SK-N-SH (cell line): ENCODE measurements at regions not wholly inside any gene's neighbourhood (a gene's known extent, or its start where the extent isn't known, plus 50 kb on each side); places are given as distances from the start of the nearest gene placed in this dataset.

Source experiments
- CTCF ChIA-PET: fragments of 300-600, 350-600 bp; formaldehyde crosslinking; extraction: SDS; loops from one replicate; lab custom pipeline; 2021; lab: Yijun Ruan, JAX
- POLR2A ChIA-PET: fragments of 350-600 bp; sonication (Branson Sonifier 250); formaldehyde crosslinking; extraction: SDS; loops from one replicate; lab custom pipeline; 2020; ENCODE audit warnings: antibody characterized with exemption, inconsistent platforms; lab: Yijun Ruan, JAX
- DNase-seq: peaks from one replicate; pipeline ENCODE4 v3.0.0; 2012
- H2AFZ ChIP-seq: fragments of 200-600 bp; sonication (generic); 2 replicates; pipeline ENCODE4 v1.8.1; 2016; ENCODE audit warnings: antibody characterized with exemption, mild to moderate bottlenecking, low read depth
- H3F3A ChIP-seq: fragments of 200-600 bp; sonication (generic); replicated peaks from 2 replicates; pipeline ENCODE3; 2016; ENCODE audit warnings: antibody characterized with exemption, mild to moderate bottlenecking; ENCODE audit not compliant: insufficient read depth
- H3K27ac ChIP-seq, 2 experiments: fragments of 200-500 bp in 1 of 2; fragments of 200-600 bp in 1 of 2; sonication (Bioruptor generic) in 1 of 2; sonication (generic), shearing (Covaris generic) in 1 of 2; 2 replicates each; pipeline versions ENCODE4 v1.5.1 to v1.6.1; 2014 to 2016; ENCODE audit warnings: low read depth in 2 of 2, inconsistent platforms in 1 of 2, low read length in 1 of 2, mild to moderate bottlenecking in 1 of 2, mixed read lengths in 1 of 2
- H3K27me3 ChIP-seq: fragments of 200-600 bp; sonication (generic), shearing (Covaris generic); 2 replicates; pipeline ENCODE4 v1.6.1; 2016; ENCODE audit warnings: mixed run types; ENCODE audit not compliant: insufficient read depth
- H3K36me3 ChIP-seq, 2 experiments: fragments of 200-500 bp in 1 of 2; fragments of 200-600 bp in 1 of 2; sonication (Bioruptor generic) in 1 of 2; sonication (generic) in 1 of 2; replicated peaks in 1 of 2; 2 replicates each; pipeline versions ENCODE3 to v1.5.1; 2014 to 2016; ENCODE audit warnings: low read length in 1 of 2, mild to moderate bottlenecking in 1 of 2; ENCODE audit not compliant: insufficient read depth in 2 of 2, control insufficient read depth in 1 of 2
- H3K4me1 ChIP-seq, 2 experiments: fragments of 200-500 bp in 1 of 2; fragments of 200-600 bp in 1 of 2; sonication (Bioruptor generic) in 1 of 2; sonication (generic), shearing (Covaris generic) in 1 of 2; 2 replicates each; pipeline versions ENCODE4 v1.5.1 to v1.6.1; 2014 to 2016; ENCODE audit warnings: low read depth in 1 of 2, low read length in 1 of 2, mixed run types in 1 of 2; ENCODE audit not compliant: insufficient read depth in 2 of 2, control insufficient read depth in 1 of 2
- H3K4me2 ChIP-seq: fragments of 200-600 bp; sonication (generic), shearing (Covaris generic); 2 replicates; pipeline ENCODE4 v1.6.1; 2017; ENCODE audit warnings: mixed run types
- H3K4me3 ChIP-seq, 2 experiments: fragments of 200-500 bp in 1 of 2; fragments of 200-600 bp in 1 of 2; sonication (Bioruptor generic) in 1 of 2; sonication (generic), shearing (Covaris generic) in 1 of 2; 2 replicates each; pipeline versions ENCODE4 v1.5.1 to v1.8.1; 2014 to 2016; ENCODE audit warnings: low read depth in 2 of 2, inconsistent platforms in 1 of 2, low read length in 1 of 2, mild to moderate bottlenecking in 1 of 2, mixed read lengths in 1 of 2, moderate library complexity in 1 of 2
- H3K79me2 ChIP-seq: fragments of 200-600 bp; sonication (generic); 2 replicates; pipeline ENCODE4 v1.8.1; 2017; ENCODE audit warnings: mild to moderate bottlenecking; ENCODE audit not compliant: insufficient read depth
- H3K9ac ChIP-seq: fragments of 200-600 bp; sonication (generic); 2 replicates; pipeline ENCODE4 v1.6.1; 2017; ENCODE audit warnings: mixed run types
- H3K9me2 ChIP-seq: fragments of 200-600 bp; sonication (generic); 2 replicates; pipeline ENCODE4 v1.6.1; 2017; ENCODE audit warnings: mixed run types
- H3K9me3 ChIP-seq: fragments of 200-600 bp; sonication (generic); 2 replicates; pipeline ENCODE4 v1.6.1; 2017; ENCODE audit warnings: mixed run types, mild to moderate bottlenecking, moderate library complexity
- H4K20me1 ChIP-seq: fragments of 200-600 bp; sonication (generic); 2 replicates; pipeline ENCODE4 v1.6.1; 2017; ENCODE audit warnings: mild to moderate bottlenecking, mixed run types; ENCODE audit not compliant: insufficient read depth
- CTCF ChIP-seq: fragments of 200-600 bp; sonication (generic); IDR thresholded peaks from 2 replicates; pipeline ENCODE4 v1.6.1; 2017; ENCODE audit warnings: antibody characterized with exemption, mild to moderate bottlenecking, moderate library complexity
- ELF1 ChIP-seq: IDR thresholded peaks from 2 replicates; pipeline ENCODE4 v1.4.0; 2012
- EP300 ChIP-seq, 2 experiments: IDR thresholded peaks; 2 replicates each; pipeline versions ENCODE4 v1.4.0 to v1.6.1; 2012; ENCODE audit warnings: borderline replicate concordance in 1 of 2, low read depth in 1 of 2, low read length in 1 of 2
- FOXM1 ChIP-seq: IDR thresholded peaks from 2 replicates; pipeline ENCODE4 v1.4.0; 2012; ENCODE audit warnings: low read depth, mild to moderate bottlenecking
- GABPA ChIP-seq: IDR thresholded peaks from 2 replicates; pipeline ENCODE4 v1.4.0; 2012; ENCODE audit warnings: low read depth, mild to moderate bottlenecking
- GATA2 ChIP-seq: sonication (generic); formaldehyde crosslinking; IDR thresholded peaks from 2 replicates; pipeline ENCODE4 v1.5.0; 2020; ENCODE audit warnings: mild to moderate bottlenecking, missing genetic modification reagents
- IRF3 ChIP-seq: fragments of 150-350 bp; IDR thresholded peaks from 2 replicates; pipeline ENCODE4 v1.6.1; 2016; ENCODE audit warnings: mild to moderate bottlenecking, low read depth, low read length
- MEF2A ChIP-seq: IDR thresholded peaks from 2 replicates; pipeline ENCODE4 v1.4.0; 2012; ENCODE audit warnings: low read depth, borderline replicate concordance
- MXI1 ChIP-seq: IDR thresholded peaks from 2 replicates; pipeline ENCODE4 v1.6.1; 2012; ENCODE audit warnings: mild to moderate bottlenecking, low read depth, low read length, improper control_type of control experiment
- NFIC ChIP-seq: IDR thresholded peaks from 2 replicates; pipeline ENCODE4 v1.4.0; 2012; ENCODE audit warnings: borderline replicate concordance
- PBX3 ChIP-seq: IDR thresholded peaks from 2 replicates; pipeline ENCODE4; 2012
- RCOR1 ChIP-seq: fragments of 150-350 bp; IDR thresholded peaks from 2 replicates; pipeline ENCODE4 v1.6.1; 2017; ENCODE audit warnings: antibody characterized with exemption, low read length
- REST ChIP-seq: IDR thresholded peaks from 2 replicates; pipeline ENCODE4 v1.6.1; 2012; ENCODE audit warnings: mild to moderate bottlenecking, low read depth, low read length, moderate library complexity
- RFX5 ChIP-seq: IDR thresholded peaks from 2 replicates; pipeline ENCODE4 v1.6.1; 2012; ENCODE audit warnings: mild to moderate bottlenecking, improper control_type of control experiment, low read length
- TAF1 ChIP-seq: IDR thresholded peaks from 2 replicates; pipeline ENCODE4 v1.6.1; 2012; ENCODE audit warnings: low read depth, mild to moderate bottlenecking, low read length, moderate library complexity, borderline replicate concordance
- TEAD4 ChIP-seq: IDR thresholded peaks from 2 replicates; pipeline ENCODE4 v1.4.0; 2012; ENCODE audit warnings: mild to moderate bottlenecking, borderline replicate concordance; ENCODE audit not compliant: insufficient read depth
- USF2 ChIP-seq: fragments of 150-350 bp; IDR thresholded peaks from 2 replicates; pipeline ENCODE4 v1.6.1; 2017; ENCODE audit warnings: antibody characterized with exemption, low read length, low read depth, borderline replicate concordance
- YY1 ChIP-seq: IDR thresholded peaks from 2 replicates; pipeline ENCODE4 v1.4.0; 2012; ENCODE audit warnings: low read depth, mild to moderate bottlenecking
- ZBTB33 ChIP-seq: IDR thresholded peaks from 2 replicates; pipeline ENCODE4 v1.4.0; 2012; ENCODE audit warnings: low read depth, borderline replicate concordance

GRCh38 chr3:144200466-144200865, 228.8 kb downstream of the DIPK2A start:
- no peak overlapping the region for H3K27ac ChIP-seq
- TF ChIP-seq CTCF (no peak), ZBTB33 (no peak), GABPA (no peak), FOXM1 (no peak), YY1 (no peak), TAF1 (no peak), PBX3 (no peak), EP300 (IDR thresholded peaks at IDR 0.05; ENCODE audit: borderline replicate concordance in 1 of 2, low read depth in 1 of 2, low read length in 1 of 2) (no peak), IRF3 (no peak), TEAD4 (no peak), MXI1 (no peak), RCOR1 (no peak), GATA2 (CRISPR knock-in tag) (no peak), RFX5 (no peak), USF2 (no peak), ELF1 (no peak), NFIC (no peak), MEF2A (no peak), REST (no peak)
- no peaks in the 10 kb centered on the region for H3K9me3 ChIP-seq
- H3K79me2 ChIP-seq: no peaks in the 10 kb centered on the region
- no peaks in the 10 kb centered on the region for H3K36me3 ChIP-seq
- no peak overlapping the region for H2AFZ ChIP-seq
- H3K27me3 ChIP-seq: no peaks in the 10 kb centered on the region
- no peak for DNase-seq
- no peak overlapping the region for H3K4me3 ChIP-seq
- ChIA-PET POLR2A (no interaction called here), CTCF (no interaction called here)
- H4K20me1 ChIP-seq: no peaks in the 10 kb centered on the region
- no peak overlapping the region for H3K9ac ChIP-seq
- no peaks in the 10 kb centered on the region for H3K4me1 ChIP-seq
- no peaks in the 10 kb centered on the region for H3F3A ChIP-seq
- H3K4me2 ChIP-seq: no peak overlapping the region
- no peaks in the 10 kb centered on the region for H3K9me2 ChIP-seq
